Muscle of leg (tissue), 3 donors: ENCODE measurements at regions not wholly inside any gene's neighbourhood (a gene's known extent, or its start where the extent isn't known, plus 50 kb on each side); places are given as distances from the start of the nearest gene placed in this dataset.
"Not testable (repeated sequence)": the region's sequence is repeated elsewhere in the genome, so short reads cannot be mapped to it uniquely, and the experiment has no call there.

Source experiments
- DNase-seq: peaks from one replicate; pipeline ENCODE4 v3.0.0; 2013
- H3K27ac ChIP-seq: one replicate; pipeline ENCODE4 v1.5.1; 2013; ENCODE audit warnings: mild to moderate bottlenecking, low read length, control low read depth
- H3K27me3 ChIP-seq: one replicate; pipeline ENCODE4 v1.6.1; 2013; ENCODE audit warnings: low read length; ENCODE audit not compliant: control insufficient read depth, insufficient read depth
- H3K36me3 ChIP-seq: one replicate; pipeline ENCODE4 v1.6.1; 2013; ENCODE audit warnings: low read length; ENCODE audit not compliant: control insufficient read depth, insufficient read depth
- H3K4me1 ChIP-seq: one replicate; pipeline ENCODE4 v1.6.1; 2013; ENCODE audit warnings: low read length; ENCODE audit not compliant: control insufficient read depth, insufficient read depth
- H3K4me3 ChIP-seq: one replicate; pipeline ENCODE4 v1.5.1; 2013; ENCODE audit warnings: low read length, control low read depth
- H3K9me3 ChIP-seq: replicated peaks from 2 replicates; pipeline ENCODE4 v1.6.1; 2013; ENCODE audit warnings: low read depth, low read length; ENCODE audit not compliant: control insufficient read depth
- WGBS: methylation state at CpG from one replicate; pipeline ENCODE4 v1.1.5; 2013; ENCODE audit warnings: missing lambda C conversion rate; ENCODE audit not compliant: insufficient coverage; 5-methylcytosine and 5-hydroxymethylcytosine counted together

DNA sequence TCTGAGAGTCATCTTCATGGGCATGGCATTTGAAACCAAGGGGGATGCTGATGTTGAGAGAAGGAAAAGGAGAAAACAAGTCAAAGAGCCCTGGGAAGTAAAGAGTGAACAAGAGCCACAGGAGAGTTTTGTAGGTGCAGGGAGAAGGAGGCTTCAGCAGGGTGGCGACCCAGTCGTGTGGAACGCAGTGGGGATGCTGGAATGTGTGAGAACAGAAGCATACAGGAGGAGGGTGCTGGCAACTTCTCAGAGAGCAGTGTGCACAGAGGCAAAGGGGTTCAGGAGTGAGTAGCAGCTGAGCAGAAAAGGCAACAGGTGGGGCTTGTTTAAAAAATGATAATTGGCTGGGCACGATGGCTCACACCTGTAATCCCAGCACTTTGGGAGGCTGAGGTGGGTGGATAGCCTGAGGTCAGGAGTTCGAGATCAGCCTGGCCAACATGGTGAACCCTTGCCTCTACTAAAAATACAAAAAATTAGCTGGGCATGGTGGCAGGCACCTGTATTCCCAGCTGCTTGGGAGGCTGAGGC, 75.8 kb upstream of the PLET1 start:
- no peak overlapping the region for H3K27ac ChIP-seq
- no peaks in the 10 kb centered on the region for H3K36me3 ChIP-seq
- H3K4me3 ChIP-seq = no peak overlapping the region
- no peak for DNase-seq
- H3K27me3 ChIP-seq = no peaks in the 10 kb centered on the region
- H3K9me3 ChIP-seq = no peaks in the 10 kb centered on the region
- WGBS = 88% methylated on average over 4 of the region's 5 CpGs
- H3K4me1 ChIP-seq = no peaks in the 10 kb centered on the region

GRCh38 chr11:112339566-112339965, 78.9 kb upstream of the PLET1 start:
- DNase-seq = no peak
- H3K36me3 ChIP-seq = no peaks in the 10 kb centered on the region
- peaks cover under 1% of the 10 kb centered on the region for H3K4me1 ChIP-seq
- H3K27ac ChIP-seq = no peak overlapping the region
- no peak overlapping the region for H3K4me3 ChIP-seq
- WGBS = no CpG with 5 or more reads among the region's 2 CpGs
- H3K27me3 ChIP-seq = no peaks in the 10 kb centered on the region
- H3K9me3 ChIP-seq = no peaks in the 10 kb centered on the region

DNA sequence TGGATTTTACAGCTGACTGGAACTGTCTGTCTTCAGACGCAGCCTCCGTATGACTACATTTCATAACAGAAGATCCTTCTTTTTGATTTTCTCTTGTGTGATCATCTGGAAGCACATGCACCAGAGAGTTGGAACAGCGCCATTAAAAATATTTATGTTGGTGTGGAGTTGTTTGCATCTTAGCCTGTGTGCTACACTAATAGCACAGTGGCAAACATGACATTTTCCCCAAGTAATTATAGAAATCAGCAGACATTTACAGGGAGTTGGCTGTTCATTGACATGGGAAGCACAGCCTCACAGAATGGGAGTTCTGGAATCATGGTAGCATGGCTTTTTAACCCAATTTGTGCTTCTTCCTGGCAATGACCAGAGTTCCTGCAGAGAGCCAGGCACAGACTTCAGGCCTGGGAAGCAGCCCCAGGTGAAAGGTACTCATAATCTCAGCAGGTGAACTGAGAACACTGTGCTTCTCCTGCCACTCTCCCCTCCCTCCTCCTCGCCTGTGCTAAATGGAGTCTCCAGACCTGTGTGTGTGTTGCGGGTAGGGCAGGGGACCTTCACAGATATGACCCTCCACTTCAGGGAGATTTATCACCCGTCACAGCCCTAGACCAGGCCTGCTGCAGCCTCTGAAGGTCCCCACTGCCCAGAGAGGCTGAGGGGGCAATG, 82.8 kb upstream of the PLET1 start:
- Histone ChIP-seq H3K9me3 (no peaks in the 10 kb centered on the region), H3K4me1 (peaks cover 11% of the 10 kb centered on the region), H3K27ac (no peak overlapping the region), H3K4me3 (no peak overlapping the region), H3K36me3 (no peaks in the 10 kb centered on the region), H3K27me3 (no peaks in the 10 kb centered on the region)
- DNase-seq = peak; percentile 30
- WGBS = 100% methylated on average over 1 of the region's 6 CpGs

- peaks cover 11% of the 10 kb centered on the region for H3K4me1 ChIP-seq
- no peak overlapping the region for H3K27ac ChIP-seq
Observed at GRCh38 chr11:112344040-112344413, 83.4 kb upstream of the PLET1 start.

DNA sequence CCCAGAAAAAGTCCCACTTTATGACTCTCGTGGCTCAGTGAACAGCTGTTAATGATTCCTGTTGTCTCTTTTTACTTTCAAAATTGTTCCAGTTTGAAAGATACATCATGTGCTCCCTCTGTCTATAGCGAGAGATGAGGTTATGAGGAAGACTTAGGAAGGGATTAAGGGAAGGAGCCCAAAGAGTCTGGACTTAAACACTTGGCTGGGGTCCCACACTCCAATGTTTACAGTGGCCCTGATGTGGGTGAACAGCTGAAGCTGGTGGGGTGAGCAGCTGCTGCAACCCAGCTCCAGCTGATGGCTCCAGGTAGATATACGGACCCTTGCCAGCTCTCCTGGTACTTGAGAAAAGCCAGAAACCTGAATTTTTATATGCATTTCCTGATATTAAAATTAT, 84.5 kb upstream of the PLET1 start:
- Histone ChIP-seq H3K27ac (no peak overlapping the region), H3K36me3 (no peaks in the 10 kb centered on the region), H3K4me3 (no peak overlapping the region), H3K9me3 (no peaks in the 10 kb centered on the region), H3K4me1 (peaks cover 11% of the 10 kb centered on the region), H3K27me3 (no peaks in the 10 kb centered on the region)
- 40% methylated on average over 1 of the region's 3 CpGs for WGBS
- DNase-seq = peak; percentile 43

More at GRCh38 chr11:112344040-112344413, 83.4 kb upstream of the PLET1 start:
- H3K36me3 ChIP-seq = no peaks in the 10 kb centered on the region
- no peaks in the 10 kb centered on the region for H3K27me3 ChIP-seq
- H3K4me3 ChIP-seq = no peak overlapping the region
- WGBS = 17% methylated on average over 1 of the region's 1 CpG
- H3K9me3 ChIP-seq = no peaks in the 10 kb centered on the region
- DNase-seq = no peak

DNA sequence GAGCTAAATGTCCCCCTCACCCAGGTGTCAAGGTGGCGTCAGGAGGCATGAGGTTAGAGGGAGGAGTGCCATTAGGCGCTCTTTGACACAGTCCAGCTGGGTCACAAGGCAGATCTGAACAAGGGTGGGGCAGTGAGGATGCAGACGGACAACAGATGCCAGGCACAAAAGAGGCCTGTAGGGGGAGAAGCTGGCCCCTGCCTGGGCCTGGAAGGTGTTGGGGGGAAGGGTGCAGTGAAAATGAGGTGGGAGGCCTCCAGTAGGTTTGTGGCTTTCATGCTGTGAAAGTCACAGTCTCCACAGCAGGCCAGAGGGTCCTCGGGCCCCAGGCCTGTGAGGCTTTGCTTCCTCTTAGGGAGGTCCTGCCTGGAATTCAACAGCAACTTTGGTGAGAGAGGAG, 85.0 kb upstream of the PLET1 start:
- Histone ChIP-seq H3K36me3 (no peaks in the 10 kb centered on the region), H3K9me3 (no peaks in the 10 kb centered on the region), H3K27me3 (no peaks in the 10 kb centered on the region), H3K4me1 (peaks cover 11% of the 10 kb centered on the region), H3K27ac (no peak overlapping the region), H3K4me3 (no peak overlapping the region)
- DNase-seq = no peak
- 50% methylated on average over 4 of the region's 4 CpGs for WGBS

- no peaks in the 10 kb centered on the region for H3K27me3 ChIP-seq
- H3K36me3 ChIP-seq = no peaks in the 10 kb centered on the region
- H3K27ac ChIP-seq = no peak overlapping the region
- peaks cover 11% of the 10 kb centered on the region for H3K4me1 ChIP-seq
- no peaks in the 10 kb centered on the region for H3K9me3 ChIP-seq
- 98% methylated on average over 3 of the region's 5 CpGs for WGBS
- no peak overlapping the region for H3K4me3 ChIP-seq
- DNase-seq = no peak
Observed at GRCh38 chr11:112346586-112346985, 85.9 kb upstream of the PLET1 start.

GRCh38 chr11:112348480-112349029, 87.9 kb upstream of the PLET1 start:
- no peaks in the 10 kb centered on the region for H3K36me3 ChIP-seq

GRCh38 chr11:112351423-112351822, 90.8 kb upstream of the PLET1 start:
- H3K4me1 ChIP-seq, DNase-seq, H3K27me3 ChIP-seq, H3K9me3 ChIP-seq, H3K4me3 ChIP-seq, H3K36me3 ChIP-seq, H3K27ac ChIP-seq: not testable (repeated sequence)
- no CpG with 5 or more reads among the region's 3 CpGs for WGBS

More at GRCh38 chr11:112348480-112349029, 87.9 kb upstream of the PLET1 start:
- no peak for DNase-seq
- Histone ChIP-seq H3K9me3 (no peaks in the 10 kb centered on the region), H3K27ac (no peak overlapping the region), H3K4me1 (peaks cover 11% of the 10 kb centered on the region), H3K27me3 (no peaks in the 10 kb centered on the region), H3K4me3 (no peak overlapping the region)
- 83% methylated on average over 6 of the region's 6 CpGs for WGBS

DNA sequence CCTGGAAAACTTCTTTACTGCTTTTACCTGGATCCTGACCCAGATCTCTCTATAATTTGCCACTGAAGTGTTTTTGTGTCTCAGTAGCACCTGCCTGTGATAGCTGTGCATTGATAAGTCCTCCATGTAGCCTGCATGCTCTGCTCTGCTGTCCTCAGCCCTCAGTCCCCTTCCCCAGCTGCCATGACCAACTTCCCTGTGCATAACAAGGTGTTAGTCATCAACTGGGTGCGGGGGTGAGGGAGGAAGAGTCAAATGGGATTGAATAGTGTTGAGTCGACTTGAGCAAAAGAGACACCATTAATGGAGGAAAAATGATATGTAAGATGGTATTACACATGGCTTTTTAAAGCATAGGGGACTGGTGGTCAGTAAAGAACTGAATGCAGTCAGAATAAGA, 92.2 kb upstream of the PLET1 start:
- 57% methylated on average over 1 of the region's 2 CpGs for WGBS
- Histone ChIP-seq H3K36me3 (no peaks in the 10 kb centered on the region), H3K4me3 (no peak overlapping the region), H3K9me3 (no peaks in the 10 kb centered on the region), H3K27me3 (no peaks in the 10 kb centered on the region), H3K4me1 (no peaks in the 10 kb centered on the region), H3K27ac (no peak overlapping the region)
- DNase-seq = no peak
